ENCODE measurements at regions not wholly inside any gene's neighbourhood (a gene's known extent, or its start where the extent isn't known, plus 50 kb on each side); places are given as distances from the start of the nearest gene placed in this dataset.

DNA sequence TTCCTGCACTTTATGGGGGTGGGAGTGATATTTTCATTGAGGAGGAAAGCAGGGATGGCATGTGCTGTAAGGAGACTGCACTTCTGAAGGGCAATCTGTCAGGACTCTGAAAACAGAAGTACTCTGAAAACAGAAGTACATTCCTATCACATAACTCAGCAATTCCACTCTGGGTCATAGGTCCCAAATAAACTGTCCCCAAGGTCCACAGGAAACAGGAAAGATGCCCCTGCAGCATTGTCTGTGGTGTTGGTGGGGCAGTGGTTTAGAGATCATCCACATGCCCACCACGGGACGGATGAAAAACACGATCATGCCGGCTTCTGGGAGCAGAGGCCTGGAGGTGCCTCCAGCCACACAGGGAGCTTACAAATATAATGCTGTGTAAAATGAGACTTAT, 150.3 kb downstream of the OTOR start:
- no peak for TF ChIP-seq SUZ12 (IDR thresholded peaks at IDR 0.05; ENCODE audit: extremely low read depth, insufficient read depth, insufficient read length)
- TF ChIP-seq YY1 (IDR thresholded peaks at IDR 0.05; ENCODE audit: insufficient read depth, insufficient read length): no peak
